Inflammatory macrophage treated with lipopolysaccharide for 1 hour (primary cell): ENCODE measurements at regions not wholly inside any gene's neighbourhood (a gene's known extent, or its start where the extent isn't known, plus 50 kb on each side); places are given as distances from the start of the nearest gene placed in this dataset.
"Not testable (repeated sequence)": the region's sequence is repeated elsewhere in the genome, so short reads cannot be mapped to it uniquely, and the experiment has no call there.

Experiments used
- DNase-seq, 2 donors: peaks; one replicate each; pipeline ENCODE4 v3.0.0-alpha.2; 2020 to 2022

DNA sequence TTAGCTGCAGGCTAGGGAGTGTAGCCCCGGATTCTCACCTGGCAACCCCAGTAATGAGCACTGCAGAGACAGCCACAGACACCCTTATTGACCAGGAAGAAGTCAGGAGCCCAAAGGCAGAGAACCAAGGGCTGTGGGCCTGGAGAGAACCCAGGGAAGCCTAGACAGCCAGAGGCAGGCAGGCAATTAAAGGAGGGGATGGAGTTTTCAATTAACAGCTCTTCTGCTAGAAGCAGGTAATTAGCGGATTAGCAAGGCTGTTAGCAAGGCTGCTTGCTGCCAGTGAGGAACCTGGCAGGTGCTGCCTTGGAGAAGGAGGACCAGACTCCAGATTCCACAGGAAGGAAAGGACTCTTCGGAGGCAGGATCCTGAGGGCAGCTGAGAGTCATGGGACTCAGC is 176.1 kb downstream of the TRIM43 start:
- not testable (repeated sequence) for DNase-seq

DNA sequence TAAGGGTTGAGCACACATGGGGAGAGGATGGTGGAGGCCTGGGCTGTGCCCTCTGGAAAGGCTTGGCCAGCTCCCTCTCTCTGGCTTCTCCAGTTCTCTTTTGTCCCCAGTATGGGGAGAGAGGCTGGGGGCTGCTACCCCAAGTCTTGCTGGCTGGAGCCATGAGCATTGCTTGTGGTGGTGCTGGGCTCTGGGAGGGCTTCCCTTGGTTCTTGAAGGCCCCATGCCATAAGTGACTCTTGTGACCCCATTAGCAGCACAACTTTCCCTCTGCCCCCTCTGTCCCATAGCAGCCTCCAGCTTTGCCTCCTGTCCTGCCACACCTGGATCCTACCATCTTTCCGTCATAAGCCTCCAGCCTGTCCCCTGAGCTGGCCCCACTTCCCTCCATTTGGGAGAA is 177.5 kb downstream of the TRIM43 start:
- DNase-seq = not testable (repeated sequence)

DNA sequence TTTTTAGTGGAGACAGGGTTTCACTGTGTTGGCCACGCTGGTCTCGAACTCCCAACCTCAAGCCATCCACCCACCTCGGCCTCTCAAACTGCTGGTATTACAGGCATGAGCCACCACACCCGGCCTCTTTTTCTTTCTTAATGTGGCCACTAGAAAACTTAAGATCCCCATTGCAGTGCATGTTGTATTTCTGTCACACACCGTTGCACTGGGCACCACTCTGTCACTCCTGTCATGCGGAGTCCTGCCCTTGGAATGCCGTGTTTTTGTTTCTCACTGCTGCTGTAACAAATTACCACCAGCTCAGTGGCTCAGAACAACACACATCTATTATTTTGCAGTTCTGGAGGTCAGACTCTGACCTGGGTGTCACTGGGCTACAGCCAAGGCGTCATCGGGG is 178.9 kb downstream of the TRIM43 start:
- DNase-seq = not testable (repeated sequence)

DNA sequence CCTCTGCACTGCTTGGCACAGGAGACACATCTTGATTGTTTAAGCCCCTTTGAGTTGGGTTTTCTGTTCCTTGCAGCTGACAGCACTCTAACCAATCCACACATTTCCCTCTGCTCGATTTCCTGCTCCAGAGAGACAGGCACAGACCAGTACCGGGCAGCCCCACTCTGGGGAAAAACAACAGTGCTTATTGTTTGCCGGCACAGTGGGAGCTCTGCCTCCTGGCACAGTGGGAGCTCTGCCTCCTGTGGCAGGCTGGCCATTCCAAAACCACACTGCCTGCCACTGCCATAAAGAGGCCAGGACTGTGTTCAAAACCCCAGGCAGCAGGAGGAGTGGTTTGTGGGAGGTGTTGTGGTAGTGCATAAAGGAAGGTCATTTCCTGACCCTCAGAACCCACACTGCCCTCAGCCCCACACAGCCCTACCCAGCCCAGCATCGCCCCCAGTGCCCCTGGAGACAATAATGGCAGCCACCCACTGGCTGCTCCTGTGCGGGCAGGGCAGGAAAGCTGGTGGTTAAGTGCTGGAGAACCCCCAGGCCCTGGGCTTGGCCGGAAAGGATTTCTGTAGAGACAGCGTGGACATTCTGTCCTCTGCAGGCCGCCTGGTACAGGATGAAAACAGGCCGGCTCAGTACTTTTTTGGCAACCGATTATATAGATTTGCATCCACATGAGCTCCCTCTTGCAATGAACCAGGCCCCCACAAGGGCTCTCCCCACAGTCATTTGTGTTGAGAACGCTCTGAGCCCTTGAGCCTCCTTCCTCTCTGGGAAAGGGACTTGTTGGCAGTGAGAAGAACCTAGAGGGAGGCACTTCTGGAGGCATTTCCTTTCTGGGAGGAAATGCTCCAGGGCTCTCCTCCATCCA is 182.8 kb downstream of the TRIM43 start:
- not testable (repeated sequence) for DNase-seq

DNA sequence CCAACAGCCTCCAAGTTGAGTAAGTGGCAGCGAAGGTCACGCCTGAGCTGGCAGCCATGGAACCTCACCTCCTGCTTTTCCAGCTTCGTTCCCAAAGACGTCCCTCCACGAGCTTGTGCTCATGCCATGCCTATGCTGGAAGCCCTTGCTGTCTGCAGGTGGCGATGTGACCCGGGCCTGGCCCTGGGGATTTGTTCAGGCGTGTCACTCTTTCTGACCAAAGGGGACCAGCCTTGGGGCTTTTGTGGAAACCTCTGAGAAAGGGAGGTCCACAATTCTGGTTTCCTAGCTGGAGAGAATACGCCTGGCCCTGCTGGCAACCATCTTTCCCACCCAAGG is 183.4 kb downstream of the TRIM43 start:
- DNase-seq = not testable (repeated sequence)
